ENCODE measurements at regions not wholly inside any gene's neighbourhood (a gene's known extent, or its start where the extent isn't known, plus 50 kb on each side); places are given as distances from the start of the nearest gene placed in this dataset.

GRCh38 chrX:42434458-42435166, 343.4 kb downstream of the PPP1R2C start:
- TF ChIP-seq CTCF (IDR thresholded peaks at IDR 0.05), result no peak
- TF ChIP-seq POLR2AphosphoS5 (IDR thresholded peaks at IDR 0.05), result no peak
- TF ChIP-seq POLR2A (IDR thresholded peaks at IDR 0.05), result no peak
